ENCODE measurements at regions not wholly inside any gene's neighbourhood (a gene's known extent, or its start where the extent isn't known, plus 50 kb on each side); places are given as distances from the start of the nearest gene placed in this dataset.
"Not testable (repeated sequence)": the region's sequence is repeated elsewhere in the genome, so short reads cannot be mapped to it uniquely, and the experiment has no call there.

DNA sequence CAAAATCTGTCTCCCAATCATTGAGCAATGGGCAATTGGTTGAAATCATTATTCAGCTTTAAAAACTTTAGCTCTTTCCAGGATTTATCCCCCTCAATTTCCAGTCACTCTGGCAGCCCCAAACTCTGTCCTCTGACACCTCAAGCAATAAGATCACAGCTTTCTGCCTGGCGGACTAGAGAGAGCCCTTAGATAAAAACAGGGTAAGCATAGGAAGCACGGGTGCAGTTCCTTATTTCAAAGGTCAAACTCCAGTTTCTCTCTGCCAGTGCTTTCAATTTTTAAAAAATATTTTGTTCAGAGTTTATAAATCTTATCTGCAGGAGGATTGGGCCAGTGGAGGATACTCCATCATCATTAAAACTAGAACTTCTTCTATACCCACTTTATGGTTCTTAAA lies 200.8 kb upstream of the PLGLB2 start:
- TF ChIP-seq, protein P1, sequence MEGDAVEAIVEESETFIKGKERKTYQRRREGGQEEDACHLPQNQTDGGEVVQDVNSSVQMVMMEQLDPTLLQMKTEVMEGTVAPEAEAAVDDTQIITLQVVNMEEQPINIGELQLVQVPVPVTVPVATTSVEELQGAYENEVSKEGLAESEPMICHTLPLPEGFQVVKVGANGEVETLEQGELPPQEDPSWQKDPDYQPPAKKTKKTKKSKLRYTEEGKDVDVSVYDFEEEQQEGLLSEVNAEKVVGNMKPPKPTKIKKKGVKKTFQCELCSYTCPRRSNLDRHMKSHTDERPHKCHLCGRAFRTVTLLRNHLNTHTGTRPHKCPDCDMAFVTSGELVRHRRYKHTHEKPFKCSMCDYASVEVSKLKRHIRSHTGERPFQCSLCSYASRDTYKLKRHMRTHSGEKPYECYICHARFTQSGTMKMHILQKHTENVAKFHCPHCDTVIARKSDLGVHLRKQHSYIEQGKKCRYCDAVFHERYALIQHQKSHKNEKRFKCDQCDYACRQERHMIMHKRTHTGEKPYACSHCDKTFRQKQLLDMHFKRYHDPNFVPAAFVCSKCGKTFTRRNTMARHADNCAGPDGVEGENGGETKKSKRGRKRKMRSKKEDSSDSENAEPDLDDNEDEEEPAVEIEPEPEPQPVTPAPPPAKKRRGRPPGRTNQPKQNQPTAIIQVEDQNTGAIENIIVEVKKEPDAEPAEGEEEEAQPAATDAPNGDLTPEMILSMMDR (IDR thresholded peaks at IDR 0.05 in 8 of 11, conservative IDR thresholded peaks at IDR 0.05 in 3 of 11) = not testable (repeated sequence)
- TF ChIP-seq POLR2A (IDR thresholded peaks at IDR 0.05) = not testable (repeated sequence)

Data from spleen (tissue), 7 donors.